T-helper 17 cell (primary cell): ENCODE measurements at regions not wholly inside any gene's neighbourhood (a gene's known extent, or its start where the extent isn't known, plus 50 kb on each side); places are given as distances from the start of the nearest gene placed in this dataset.

Source experiments
- ATAC-seq: fragments of 150-1000 bp; cut with Tn5 transposase; 2 replicates; pipeline ENCODE4 v1.10.0; 2021; ENCODE audit warnings: mild to moderate bottlenecking, moderate library complexity
- DNase-seq, 3 donors: peaks; one replicate each; pipeline versions ENCODE4 v3.0.0 to v3.0.0-alpha.2; 2020 to 2021
- H3K9me3 ChIP-seq: one replicate; pipeline ENCODE4 v1.7.0; 2013; ENCODE audit warnings: low read length, mild to moderate bottlenecking; ENCODE audit not compliant: control insufficient read depth, poor library complexity, severe bottlenecking
- H3K27ac Mint-ChIP-seq: one replicate; pipeline ENCODE4 v1.8.0; 2022; ENCODE audit warnings: mild to moderate bottlenecking, moderate library complexity, mixed read lengths
- H3K27me3 Mint-ChIP-seq: one replicate; pipeline ENCODE4 v1.8.0; 2022; ENCODE audit warnings: mixed read lengths
- H3K36me3 Mint-ChIP-seq: one replicate; pipeline ENCODE4 v1.8.0; 2022; ENCODE audit warnings: low read depth, mixed read lengths
- H3K4me1 Mint-ChIP-seq: one replicate; pipeline ENCODE4 v1.8.0; 2022; ENCODE audit warnings: mild to moderate bottlenecking, mixed read lengths
- H3K4me3 Mint-ChIP-seq: one replicate; pipeline ENCODE4 v1.8.0; 2022; ENCODE audit warnings: mild to moderate bottlenecking, moderate library complexity, mixed read lengths

- H3K4me3 Mint-ChIP-seq, result no peak overlapping the region
- peaks cover 30% of the 10 kb centered on the region for H3K27me3 Mint-ChIP-seq
- DNase-seq (no peak), ATAC-seq (no peak)
- H3K4me1 Mint-ChIP-seq, result no peaks in the 10 kb centered on the region
- H3K36me3 Mint-ChIP-seq, result no peaks in the 10 kb centered on the region
- no peak overlapping the region for H3K27ac Mint-ChIP-seq
- H3K9me3 ChIP-seq, result no peaks in the 10 kb centered on the region
Observed at GRCh38 chr13:95441326-95441725, 111.2 kb upstream of the CLDN10 start.

GRCh38 chr13:95444006-95444730 lies 108.4 kb upstream of the CLDN10 start:
- peaks cover 5% of the 10 kb centered on the region for H3K36me3 Mint-ChIP-seq
- H3K4me1 Mint-ChIP-seq, result peaks cover 6% of the 10 kb centered on the region
- H3K27me3 Mint-ChIP-seq, result peaks cover 55% of the 10 kb centered on the region
- no peaks in the 10 kb centered on the region for H3K9me3 ChIP-seq
- H3K27ac Mint-ChIP-seq, result no peak overlapping the region
- ATAC-seq (no peak), DNase-seq (no peak)
- H3K4me3 Mint-ChIP-seq, result no peak overlapping the region

- H3K4me3 Mint-ChIP-seq, result no peak overlapping the region
- H3K9me3 ChIP-seq, result no peaks in the 10 kb centered on the region
- H3K4me1 Mint-ChIP-seq, result peaks cover 6% of the 10 kb centered on the region
- no peak for DNase-seq
- H3K27me3 Mint-ChIP-seq, result peaks cover 57% of the 10 kb centered on the region
- no peak for ATAC-seq
- no peak overlapping the region for H3K27ac Mint-ChIP-seq
- H3K36me3 Mint-ChIP-seq, result peaks cover 5% of the 10 kb centered on the region
Observed at GRCh38 chr13:95445131-95445530, 107.4 kb upstream of the CLDN10 start.

GRCh38 chr13:95447814-95448213 lies 104.7 kb upstream of the CLDN10 start:
- Mint-ChIP-seq H3K27ac (no peak overlapping the region), H3K27me3 (peaks cover 65% of the 10 kb centered on the region), H3K4me1 (peaks cover 6% of the 10 kb centered on the region), H3K36me3 (peaks cover 8% of the 10 kb centered on the region), H3K4me3 (no peak overlapping the region)
- no peak for DNase-seq
- no peaks in the 10 kb centered on the region for H3K9me3 ChIP-seq
- no peak for ATAC-seq

- Mint-ChIP-seq H3K4me1 (peaks cover 11% of the 10 kb centered on the region), H3K36me3 (peaks cover 8% of the 10 kb centered on the region), H3K27me3 (peaks cover 59% of the 10 kb centered on the region), H3K27ac (no peak overlapping the region), H3K4me3 (no peak overlapping the region)
- no peaks in the 10 kb centered on the region for H3K9me3 ChIP-seq
- DNase-seq (no peak), ATAC-seq (no peak)
Observed at GRCh38 chr13:95451656-95452055, 100.9 kb upstream of the CLDN10 start.

- H3K27ac Mint-ChIP-seq, result no peak overlapping the region
- peaks cover 52% of the 10 kb centered on the region for H3K27me3 Mint-ChIP-seq
- peaks cover 8% of the 10 kb centered on the region for H3K36me3 Mint-ChIP-seq
- peaks cover 15% of the 10 kb centered on the region for H3K4me1 Mint-ChIP-seq
- no peak overlapping the region for H3K4me3 Mint-ChIP-seq
- ATAC-seq, result no peak
- no peak for DNase-seq
- no peaks in the 10 kb centered on the region for H3K9me3 ChIP-seq
Observed at GRCh38 chr13:95452375-95452774, 100.1 kb upstream of the CLDN10 start.

GRCh38 chr13:95455782-95456181 lies 96.7 kb upstream of the CLDN10 start:
- no peak overlapping the region for H3K4me3 Mint-ChIP-seq
- no peak overlapping the region for H3K27ac Mint-ChIP-seq
- no peak for ATAC-seq
- H3K36me3 Mint-ChIP-seq, result no peaks in the 10 kb centered on the region
- H3K9me3 ChIP-seq, result no peaks in the 10 kb centered on the region
- H3K27me3 Mint-ChIP-seq, result peaks cover 26% of the 10 kb centered on the region
- peaks cover 8% of the 10 kb centered on the region for H3K4me1 Mint-ChIP-seq
- no peak for DNase-seq

GRCh38 chr13:95456815-95457214 lies 95.7 kb upstream of the CLDN10 start:
- H3K4me1 Mint-ChIP-seq, result peaks cover 8% of the 10 kb centered on the region
- H3K27me3 Mint-ChIP-seq, result peaks cover 18% of the 10 kb centered on the region
- peak overlapping the region; percentile 70 for H3K4me3 Mint-ChIP-seq
- ATAC-seq (no peak), DNase-seq (no peak)
- H3K36me3 Mint-ChIP-seq, result no peaks in the 10 kb centered on the region
- H3K9me3 ChIP-seq, result no peaks in the 10 kb centered on the region
- no peak overlapping the region for H3K27ac Mint-ChIP-seq

GRCh38 chr13:95457294-95457693 lies 95.2 kb upstream of the CLDN10 start:
- peak; percentile 67 for ATAC-seq
- no peak for DNase-seq
- Mint-ChIP-seq H3K36me3 (no peaks in the 10 kb centered on the region), H3K27me3 (peaks cover 16% of the 10 kb centered on the region), H3K4me1 (peaks cover 8% of the 10 kb centered on the region), H3K4me3 (peak overlapping the region; percentile 70), H3K27ac (no peak overlapping the region)
- no peaks in the 10 kb centered on the region for H3K9me3 ChIP-seq

GRCh38 chr13:95462801-95463200 lies 89.7 kb upstream of the CLDN10 start:
- no peak overlapping the region for H3K4me3 Mint-ChIP-seq
- H3K9me3 ChIP-seq, result no peaks in the 10 kb centered on the region
- no peak for DNase-seq
- H3K36me3 Mint-ChIP-seq, result no peaks in the 10 kb centered on the region
- no peaks in the 10 kb centered on the region for H3K27me3 Mint-ChIP-seq
- H3K27ac Mint-ChIP-seq, result no peak overlapping the region
- H3K4me1 Mint-ChIP-seq, result no peaks in the 10 kb centered on the region
- ATAC-seq, result no peak

GRCh38 chr13:95463531-95463930 lies 89.0 kb upstream of the CLDN10 start:
- H3K27ac Mint-ChIP-seq, result no peak overlapping the region
- no peak overlapping the region for H3K4me3 Mint-ChIP-seq
- ATAC-seq, result no peak

GRCh38 chr13:95470574-95471366 lies 81.8 kb upstream of the CLDN10 start:
- H3K4me3 Mint-ChIP-seq, result no peak overlapping the region
- H3K36me3 Mint-ChIP-seq, result no peaks in the 10 kb centered on the region
- H3K4me1 Mint-ChIP-seq, result no peaks in the 10 kb centered on the region
- H3K9me3 ChIP-seq, result no peaks in the 10 kb centered on the region
- ATAC-seq (no peak), DNase-seq (no peak)
- peaks cover 14% of the 10 kb centered on the region for H3K27me3 Mint-ChIP-seq
- no peak overlapping the region for H3K27ac Mint-ChIP-seq

More at GRCh38 chr13:95463531-95463930, 89.0 kb upstream of the CLDN10 start:
- no peaks in the 10 kb centered on the region for H3K36me3 Mint-ChIP-seq
- H3K9me3 ChIP-seq, result no peaks in the 10 kb centered on the region
- no peaks in the 10 kb centered on the region for H3K27me3 Mint-ChIP-seq
- DNase-seq, result no peak
- H3K4me1 Mint-ChIP-seq, result no peaks in the 10 kb centered on the region

GRCh38 chr13:95471960-95472359 lies 80.6 kb upstream of the CLDN10 start:
- Mint-ChIP-seq H3K27ac (no peak overlapping the region), H3K4me3 (no peak overlapping the region), H3K4me1 (no peaks in the 10 kb centered on the region), H3K36me3 (no peaks in the 10 kb centered on the region), H3K27me3 (peaks cover 17% of the 10 kb centered on the region)
- no peak for DNase-seq
- H3K9me3 ChIP-seq, result no peaks in the 10 kb centered on the region
- no peak for ATAC-seq

- Mint-ChIP-seq H3K27me3 (peaks cover 23% of the 10 kb centered on the region), H3K27ac (no peak overlapping the region), H3K4me3 (no peak overlapping the region), H3K36me3 (no peaks in the 10 kb centered on the region), H3K4me1 (peaks cover 5% of the 10 kb centered on the region)
- H3K9me3 ChIP-seq, result no peaks in the 10 kb centered on the region
- no peak for DNase-seq
- no peak for ATAC-seq
Observed at GRCh38 chr13:95474992-95475391, 77.5 kb upstream of the CLDN10 start.
